DND-41 (cell line): ENCODE measurements at regions not wholly inside any gene's neighbourhood (a gene's known extent, or its start where the extent isn't known, plus 50 kb on each side); places are given as distances from the start of the nearest gene placed in this dataset.

ENCODE experiments used
- ATAC-seq: fragments of 200-7000 bp; cut with Tn5 transposase; 3 replicates; pipeline ENCODE4 v1.9.1; 2021; ENCODE audit warnings: low read depth; ENCODE audit not compliant: insufficient read depth
- DNase-seq: peaks from one replicate; pipeline ENCODE4 v3.0.0-alpha.2; 2020
- H2AFZ ChIP-seq: 2 replicates; pipeline ENCODE4 v1.6.0; 2012; ENCODE audit warnings: low read depth, low read length
- H3K27ac ChIP-seq: 2 replicates; pipeline ENCODE4 v1.5.1; 2012; ENCODE audit warnings: low read length, inconsistent platforms
- H3K27me3 ChIP-seq: fragments of 200-600 bp; sonication (generic); 2 replicates; pipeline ENCODE4 v1.6.0; 2012; ENCODE audit warnings: low read length, mild to moderate bottlenecking, inconsistent platforms; ENCODE audit not compliant: insufficient read depth, poor library complexity
- H3K36me3 ChIP-seq: 2 replicates; pipeline ENCODE4 v1.5.1; 2012; ENCODE audit warnings: low read length, inconsistent platforms; ENCODE audit not compliant: insufficient read depth
- H3K4me1 ChIP-seq: 2 replicates; pipeline ENCODE4 v1.5.1; 2012; ENCODE audit warnings: mild to moderate bottlenecking, low read length; ENCODE audit not compliant: insufficient read depth
- H3K4me2 ChIP-seq: 2 replicates; pipeline ENCODE4 v1.6.0; 2012; ENCODE audit warnings: mild to moderate bottlenecking, moderate library complexity, low read length, inconsistent platforms; ENCODE audit not compliant: insufficient read depth
- H3K4me3 ChIP-seq, 2 experiments: fragments of 200-600 bp in 1 of 2; shearing (Covaris generic) in 1 of 2; 2 replicates each; pipeline ENCODE4 v1.5.1; 2012 to 2016; ENCODE audit warnings: inconsistent platforms in 2 of 2, low read length in 2 of 2, mild to moderate bottlenecking in 2 of 2, low read depth in 1 of 2, moderate library complexity in 1 of 2
- H3K79me2 ChIP-seq: 2 replicates; pipeline ENCODE4 v1.6.0; 2012; ENCODE audit warnings: low read length, inconsistent platforms; ENCODE audit not compliant: insufficient read depth
- H3K9ac ChIP-seq: 2 replicates; pipeline ENCODE4 v1.6.0; 2012; ENCODE audit warnings: low read depth, mild to moderate bottlenecking, inconsistent platforms, low read length, moderate library complexity
- H3K9me3 ChIP-seq: 2 replicates; pipeline ENCODE4 v1.5.1; 2012; ENCODE audit warnings: low read length, moderate library complexity, mild to moderate bottlenecking, inconsistent platforms; ENCODE audit not compliant: insufficient read depth, severe bottlenecking
- H4K20me1 ChIP-seq: 2 replicates; pipeline ENCODE4 v1.6.0; 2012; ENCODE audit warnings: low read length; ENCODE audit not compliant: insufficient read depth
- EZH2 ChIP-seq: IDR thresholded peaks from 3 replicates; pipeline ENCODE4 v1.6.1; 2012; ENCODE audit warnings: borderline replicate concordance, low read depth, mild to moderate bottlenecking, moderate library complexity, low read length, inconsistent platforms; ENCODE audit not compliant: severe bottlenecking
- TF ChIP-seq, protein P1 (sequence below): IDR thresholded peaks from 2 replicates; pipeline ENCODE4 v1.5.1; 2012; ENCODE audit warnings: borderline replicate concordance, low read length, moderate library complexity, mild to moderate bottlenecking; ENCODE audit not compliant: poor library complexity, severe bottlenecking; ENCODE audit errors: extremely low read depth

DNA sequence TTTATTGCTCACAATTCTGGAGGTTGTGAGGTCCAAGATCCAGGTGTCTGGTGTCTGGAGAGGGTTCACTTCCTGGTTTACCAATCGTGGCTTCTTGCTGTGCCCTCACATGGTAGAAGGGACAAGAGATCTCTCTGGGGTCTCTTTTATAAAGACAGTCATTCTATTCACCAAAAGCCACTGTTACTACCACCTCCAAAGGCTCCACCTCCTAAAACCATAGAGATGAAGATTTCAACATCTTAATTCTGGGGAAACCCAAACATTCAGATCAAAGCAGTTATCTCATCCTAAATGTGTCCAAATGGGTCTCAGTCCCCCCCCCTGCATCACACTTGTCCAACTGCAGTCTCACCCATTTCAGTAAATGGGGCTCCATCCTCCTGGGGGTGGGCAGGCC, 132.9 kb upstream of the XYLT1 start:
- Histone ChIP-seq H3K79me2 (no peaks in the 10 kb centered on the region), H3K36me3 (no peaks in the 10 kb centered on the region), H2AFZ (peak overlapping the region; percentile 21; the same call in 1 of the 2 replicates), H3K9ac (no peak overlapping the region), H3K9me3 (no peaks in the 10 kb centered on the region), H3K4me2 (no peak overlapping the region), H3K27me3 (no peaks in the 10 kb centered on the region), H4K20me1 (no peaks in the 10 kb centered on the region), H3K4me3 (no peak overlapping the region; a peak in 1 of 4 replicates), H3K27ac (peak overlapping the region; percentile 62), H3K4me1 (peaks cover 59% of the 10 kb centered on the region)
- DNase-seq (no peak), ATAC-seq (no peak)
- TF ChIP-seq EZH2: no peak
- TF ChIP-seq, protein P1, sequence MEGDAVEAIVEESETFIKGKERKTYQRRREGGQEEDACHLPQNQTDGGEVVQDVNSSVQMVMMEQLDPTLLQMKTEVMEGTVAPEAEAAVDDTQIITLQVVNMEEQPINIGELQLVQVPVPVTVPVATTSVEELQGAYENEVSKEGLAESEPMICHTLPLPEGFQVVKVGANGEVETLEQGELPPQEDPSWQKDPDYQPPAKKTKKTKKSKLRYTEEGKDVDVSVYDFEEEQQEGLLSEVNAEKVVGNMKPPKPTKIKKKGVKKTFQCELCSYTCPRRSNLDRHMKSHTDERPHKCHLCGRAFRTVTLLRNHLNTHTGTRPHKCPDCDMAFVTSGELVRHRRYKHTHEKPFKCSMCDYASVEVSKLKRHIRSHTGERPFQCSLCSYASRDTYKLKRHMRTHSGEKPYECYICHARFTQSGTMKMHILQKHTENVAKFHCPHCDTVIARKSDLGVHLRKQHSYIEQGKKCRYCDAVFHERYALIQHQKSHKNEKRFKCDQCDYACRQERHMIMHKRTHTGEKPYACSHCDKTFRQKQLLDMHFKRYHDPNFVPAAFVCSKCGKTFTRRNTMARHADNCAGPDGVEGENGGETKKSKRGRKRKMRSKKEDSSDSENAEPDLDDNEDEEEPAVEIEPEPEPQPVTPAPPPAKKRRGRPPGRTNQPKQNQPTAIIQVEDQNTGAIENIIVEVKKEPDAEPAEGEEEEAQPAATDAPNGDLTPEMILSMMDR: no peak

DNA sequence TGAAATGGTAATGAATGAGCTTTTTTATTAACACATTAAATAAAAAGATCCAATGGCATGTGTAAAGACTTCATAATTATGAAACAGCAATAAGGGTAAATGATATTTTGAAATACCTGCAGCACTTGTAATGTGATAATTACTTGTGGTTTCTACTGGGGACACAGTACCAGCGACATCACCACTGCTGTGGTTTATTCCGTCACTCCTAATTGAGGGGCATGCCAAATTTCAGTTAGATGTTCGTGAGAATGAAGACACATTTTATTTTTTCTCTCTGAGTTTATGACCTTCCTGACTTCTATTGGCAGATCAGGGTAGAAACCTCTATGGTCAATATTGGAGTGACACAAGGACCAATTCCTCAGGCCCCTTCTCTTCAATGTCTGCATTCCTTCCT, 131.9 kb upstream of the XYLT1 start:
- H3K27ac ChIP-seq: peak overlapping the region; percentile 24
- H3K79me2 ChIP-seq: no peaks in the 10 kb centered on the region
- H3K4me1 ChIP-seq: peaks cover 58% of the 10 kb centered on the region
- H3K9ac ChIP-seq: no peak overlapping the region
- no peaks in the 10 kb centered on the region for H4K20me1 ChIP-seq
- H3K27me3 ChIP-seq: no peaks in the 10 kb centered on the region
- DNase-seq: peak; percentile 37
- no peak overlapping the region for H2AFZ ChIP-seq
- H3K36me3 ChIP-seq: no peaks in the 10 kb centered on the region
- no peaks in the 10 kb centered on the region for H3K9me3 ChIP-seq
- no peak overlapping the region for H3K4me3 ChIP-seq
- TF ChIP-seq, protein P1: no peak
- TF ChIP-seq EZH2: no peak
- ATAC-seq: peak; percentile 50; the same call in 2 of the 3 replicates
- H3K4me2 ChIP-seq: 0 out of 2 replicates have a peak overlapping the region, but pooled peaks have one; percentile 1

DNA sequence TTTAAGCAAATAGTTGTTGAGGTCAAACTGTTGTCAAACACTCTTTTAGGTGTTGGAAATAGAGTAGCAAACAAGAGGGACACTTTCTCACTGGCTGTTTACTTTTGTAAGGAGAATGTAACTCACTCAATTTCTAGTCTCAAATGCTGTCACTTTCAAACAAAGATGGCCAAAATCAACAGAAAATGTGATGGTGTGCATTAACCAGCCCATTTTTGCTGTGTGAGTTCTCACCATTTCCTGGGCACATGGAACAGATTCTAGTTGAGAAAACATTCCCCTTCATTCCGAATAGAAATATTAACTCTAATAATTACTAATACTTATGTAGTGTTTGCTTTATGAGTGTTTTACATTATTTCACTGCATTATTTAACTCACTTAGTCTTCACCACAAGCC, 128.2 kb upstream of the XYLT1 start:
- no peak overlapping the region for H3K9ac ChIP-seq
- no peak for ATAC-seq

More for the DNA sequence above, 128.2 kb upstream of the XYLT1 start:
- Histone ChIP-seq H3K4me1 (peaks cover 36% of the 10 kb centered on the region), H3K4me2 (no peak overlapping the region), H3K4me3 (no peak overlapping the region), H3K79me2 (no peaks in the 10 kb centered on the region), H3K27ac (no peak overlapping the region), H3K9me3 (no peaks in the 10 kb centered on the region), H2AFZ (no peak overlapping the region), H3K36me3 (no peaks in the 10 kb centered on the region), H4K20me1 (no peaks in the 10 kb centered on the region), H3K27me3 (no peaks in the 10 kb centered on the region)
- TF ChIP-seq, protein P1: no peak
- no peak for TF ChIP-seq EZH2
- DNase-seq: no peak
